Stimulated activated naive CD4-positive, alpha-beta T cell treated with Interleukin-2 at 50 U/mL for 16 hours (primary cell): ENCODE measurements at regions not wholly inside any gene's neighbourhood (a gene's known extent, or its start where the extent isn't known, plus 50 kb on each side); places are given as distances from the start of the nearest gene placed in this dataset.
A peak's percentile ranks its signal among the peaks of the same experiment; 100 is the strongest.

Experiments
- DNase-seq: peaks from one replicate; lab custom pipeline; 2025; lab: John Stamatoyannopoulos, UW

GRCh38 chr10:44854693-44855350 is 56.3 kb upstream of the TMEM72 start:
- no peak for DNase-seq

- DNase-seq, result no peak
Measured at GRCh38 chr10:44856696-44857095, 54.4 kb upstream of the TMEM72 start.

- peak; percentile 35 for DNase-seq
Measured at GRCh38 chr10:44857363-44858016, 53.6 kb upstream of the TMEM72 start.

- no peak for DNase-seq
Measured at GRCh38 chr10:44858017-44858371, 53.1 kb upstream of the TMEM72 start.

GRCh38 chr10:44858988-44859387 is 52.1 kb upstream of the TMEM72 start:
- DNase-seq, result no peak

GRCh38 chr10:44859546-44860285 is 51.4 kb upstream of the TMEM72 start:
- DNase-seq, result no peak

- DNase-seq, result no peak
Measured at GRCh38 chr10:44860811-44861736, 50.1 kb upstream of the TMEM72 start.
